ENCODE measurements at regions not wholly inside any gene's neighbourhood (a gene's known extent, or its start where the extent isn't known, plus 50 kb on each side); places are given as distances from the start of the nearest gene placed in this dataset.

- TF ChIP-seq GFI1 (CRISPR knock-in tag; IDR thresholded peaks at IDR 0.05; ENCODE audit: borderline replicate concordance) = no peak
- TF ChIP-seq IRF9 (CRISPR knock-in tag; IDR thresholded peaks at IDR 0.05; ENCODE audit: borderline replicate concordance) = no peak
- TF ChIP-seq ZNF556 (CRISPR knock-in tag; IDR thresholded peaks at IDR 0.05; ENCODE audit: borderline replicate concordance) = no peak
- no peak for TF ChIP-seq SOX6 (IDR thresholded peaks at IDR 0.05)
- TF ChIP-seq SOX6 (CRISPR knock-in tag; IDR thresholded peaks at IDR 0.05) = no peak
- TF ChIP-seq NFE2L1 (CRISPR knock-in tag; IDR thresholded peaks at IDR 0.05; ENCODE audit: borderline replicate concordance) = no peak
- TF ChIP-seq TFE3 (CRISPR knock-in tag; IDR thresholded peaks at IDR 0.05) = no peak
- no peak for TF ChIP-seq NFE2L2 (IDR thresholded peaks at IDR 0.05; ENCODE audit: low read length)
These were observed 115.1 kb upstream of the SDK2 start (continued) for GRCh38 chr17:73759324-73759723.

GRCh38 chr17:73759734-73760438 lies 115.6 kb upstream of the SDK2 start:
- peaks cover 10 to 57% of the 10 kb centered on the region in 2 experiments; a peak in 4 of 5 replicates for H3K27me3 ChIP-seq (ENCODE audit: control insufficient read depth in 1 of 2, insufficient read depth in 2 of 2, low read length in 2 of 2)
- H3K9ac ChIP-seq (ENCODE audit: insufficient read depth, low read depth, low read length) = no peak overlapping the region
- in situ Hi-C loops (cut with HindIII; ENCODE audit: extremely low pct_ligation_motif_present, low pct_unique_long_range_greater_than_20kb) = no loop called here
- ChIA-PET CTCF (ENCODE audit: low intra/inter-chr PET ratio, low total read pairs) (no interaction called here), POLR2A (no interaction called here)
- ATAC-seq (no peak), DNase-seq (ENCODE audit: low spot score) (no peak), FAIRE-seq (no peak)
- no peak overlapping the region for H3K4me2 ChIP-seq (ENCODE audit: low read depth, low read length)
- no peak overlapping the region for H3K27ac ChIP-seq (ENCODE audit: extremely low read length, insufficient read depth, low read length)
- intact Hi-C loops (cut with micrococcal nuclease; ENCODE audit: unreplicated experiment) = no loop called here
- no peak overlapping the region for H2AFZ ChIP-seq (ENCODE audit: low read length)
- 44% methylated on average over 18 of the region's 18 CpGs for WGBS (ENCODE audit: low lambda C conversion rate)
- no peaks in the 10 kb centered on the region for H4K20me1 ChIP-seq (ENCODE audit: insufficient read depth, low read length)
- no peaks in the 10 kb centered on the region for H3K79me2 ChIP-seq (ENCODE audit: insufficient read depth, low read length)
- H3K36me3 ChIP-seq (replicated peaks in 1 of 2; ENCODE audit: control insufficient read depth in 1 of 2, insufficient read depth in 2 of 2, low read length in 2 of 2) = no peaks in the 10 kb centered on the region
- H3K4me3 ChIP-seq (replicated peaks in 1 of 3; ENCODE audit: insufficient read depth in 1 of 3, low read depth in 2 of 3, low read length in 3 of 3) = no peak overlapping the region
- BruUV-seq (replicated peaks) = no TSS peak
- no peaks in the 10 kb centered on the region for H3K4me1 ChIP-seq (ENCODE audit: insufficient read depth, low read length)
- H3K9me3 ChIP-seq (ENCODE audit: low read length) = no peaks in the 10 kb centered on the region
- no peak for TF ChIP-seq ETS1 (CRISPR knock-in tag; IDR thresholded peaks at IDR 0.05)
- 0 out of 2 replicates have a peak, but pooled peaks have one; percentile 16 for TF ChIP-seq ZNF740 (CRISPR knock-in tag; IDR thresholded peaks at IDR 0.05)

Data from HepG2 (cell line).